ENCODE measurements at regions not wholly inside any gene's neighbourhood (a gene's known extent, or its start where the extent isn't known, plus 50 kb on each side); places are given as distances from the start of the nearest gene placed in this dataset.
"Not testable (repeated sequence)": the region's sequence is repeated elsewhere in the genome, so short reads cannot be mapped to it uniquely, and the experiment has no call there.

DNA sequence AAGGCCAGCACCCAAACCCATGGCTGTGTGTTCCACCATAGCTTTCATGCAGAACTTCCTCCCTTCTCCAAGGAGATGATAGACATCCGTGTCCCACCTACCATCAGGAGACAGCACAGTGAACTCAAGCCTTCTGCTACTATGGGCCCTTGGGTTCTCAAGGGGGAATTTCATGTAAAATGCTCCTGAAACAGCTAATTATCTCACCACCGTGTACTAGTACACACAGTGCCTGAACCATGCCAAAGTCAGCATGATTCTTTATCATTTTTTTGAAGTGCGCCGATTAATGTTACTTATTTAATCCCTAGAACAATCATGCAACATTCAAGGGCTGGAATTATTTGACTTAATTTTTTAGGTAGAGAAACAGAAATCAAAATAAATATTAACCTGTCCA lies 151.7 kb downstream of the FAM72C start:
- not testable (repeated sequence) for H3K4me3 ChIP-seq (ENCODE audit: low read length, poor library complexity, severe bottlenecking); H3K27me3 ChIP-seq (ENCODE audit: insufficient read depth, low read length, poor library complexity, severe bottlenecking); H2AFZ ChIP-seq (ENCODE audit: low read length); H3K4me2 ChIP-seq (ENCODE audit: low read depth, low read length, poor library complexity, severe bottlenecking); H4K20me1 ChIP-seq (ENCODE audit: insufficient read depth, low read length, poor library complexity, severe bottlenecking); H3K9ac ChIP-seq (ENCODE audit: low read depth, low read length, poor library complexity, severe bottlenecking); H3K9me3 ChIP-seq (ENCODE audit: insufficient read depth, low read depth, low read length); H3F3A ChIP-seq (ENCODE audit: low read depth); H3K4me1 ChIP-seq (ENCODE audit: insufficient read depth, low read length, poor library complexity, severe bottlenecking); H3K79me2 ChIP-seq (ENCODE audit: insufficient read depth, low read length); H3K9me2 ChIP-seq (replicated peaks; ENCODE audit: low read depth, low read length); H3K36me3 ChIP-seq (ENCODE audit: insufficient read depth, low read length)

DNA sequence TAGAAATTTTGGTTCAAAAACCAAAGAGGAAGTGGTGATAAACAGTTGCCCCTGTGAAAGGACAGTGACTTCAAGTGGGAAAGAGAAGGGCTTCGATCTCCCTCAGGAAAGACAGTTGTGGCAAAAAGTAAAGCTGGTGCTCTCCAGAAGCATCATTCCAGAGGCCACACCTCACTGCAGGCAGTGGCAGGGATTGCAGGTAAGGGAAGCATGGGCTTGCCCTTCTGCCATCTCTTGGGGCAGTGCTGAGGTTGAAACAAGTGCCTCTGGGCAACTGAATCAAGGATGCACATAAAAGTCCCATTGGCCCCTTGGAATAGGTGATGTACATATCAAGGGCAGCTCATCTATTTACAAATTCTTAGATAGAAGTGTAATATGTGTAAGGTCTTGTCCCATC lies 155.4 kb downstream of the FAM72C start:
- not testable (repeated sequence) for H3K27me3 ChIP-seq (ENCODE audit: insufficient read depth, low read length, poor library complexity, severe bottlenecking); H3K4me2 ChIP-seq (ENCODE audit: low read depth, low read length, poor library complexity, severe bottlenecking); H3F3A ChIP-seq (ENCODE audit: low read depth); H3K9ac ChIP-seq (ENCODE audit: low read depth, low read length, poor library complexity, severe bottlenecking); H3K79me2 ChIP-seq (ENCODE audit: insufficient read depth, low read length); H3K4me1 ChIP-seq (ENCODE audit: insufficient read depth, low read length, poor library complexity, severe bottlenecking); H3K9me3 ChIP-seq (ENCODE audit: insufficient read depth, low read depth, low read length); H4K20me1 ChIP-seq (ENCODE audit: insufficient read depth, low read length, poor library complexity, severe bottlenecking); H2AFZ ChIP-seq (ENCODE audit: low read length); H3K9me2 ChIP-seq (replicated peaks; ENCODE audit: low read depth, low read length); H3K4me3 ChIP-seq (ENCODE audit: low read length, poor library complexity, severe bottlenecking); H3K36me3 ChIP-seq (ENCODE audit: insufficient read depth, low read length)

GRCh38 chr1:143805374-143805773 lies 166.4 kb downstream of the FAM72C start:
- not testable (repeated sequence) for H3K9me2 ChIP-seq (replicated peaks; ENCODE audit: low read depth, low read length); H3K9me3 ChIP-seq (ENCODE audit: insufficient read depth, low read depth, low read length); H3K9ac ChIP-seq (ENCODE audit: low read depth, low read length, poor library complexity, severe bottlenecking); H3K36me3 ChIP-seq (ENCODE audit: insufficient read depth, low read length); H3K4me3 ChIP-seq (ENCODE audit: low read length, poor library complexity, severe bottlenecking); H2AFZ ChIP-seq (ENCODE audit: low read length); H3K79me2 ChIP-seq (ENCODE audit: insufficient read depth, low read length); H3K4me2 ChIP-seq (ENCODE audit: low read depth, low read length, poor library complexity, severe bottlenecking); H3F3A ChIP-seq (ENCODE audit: low read depth); H3K4me1 ChIP-seq (ENCODE audit: insufficient read depth, low read length, poor library complexity, severe bottlenecking); H4K20me1 ChIP-seq (ENCODE audit: insufficient read depth, low read length, poor library complexity, severe bottlenecking); H3K27me3 ChIP-seq (ENCODE audit: insufficient read depth, low read length, poor library complexity, severe bottlenecking)

DNA sequence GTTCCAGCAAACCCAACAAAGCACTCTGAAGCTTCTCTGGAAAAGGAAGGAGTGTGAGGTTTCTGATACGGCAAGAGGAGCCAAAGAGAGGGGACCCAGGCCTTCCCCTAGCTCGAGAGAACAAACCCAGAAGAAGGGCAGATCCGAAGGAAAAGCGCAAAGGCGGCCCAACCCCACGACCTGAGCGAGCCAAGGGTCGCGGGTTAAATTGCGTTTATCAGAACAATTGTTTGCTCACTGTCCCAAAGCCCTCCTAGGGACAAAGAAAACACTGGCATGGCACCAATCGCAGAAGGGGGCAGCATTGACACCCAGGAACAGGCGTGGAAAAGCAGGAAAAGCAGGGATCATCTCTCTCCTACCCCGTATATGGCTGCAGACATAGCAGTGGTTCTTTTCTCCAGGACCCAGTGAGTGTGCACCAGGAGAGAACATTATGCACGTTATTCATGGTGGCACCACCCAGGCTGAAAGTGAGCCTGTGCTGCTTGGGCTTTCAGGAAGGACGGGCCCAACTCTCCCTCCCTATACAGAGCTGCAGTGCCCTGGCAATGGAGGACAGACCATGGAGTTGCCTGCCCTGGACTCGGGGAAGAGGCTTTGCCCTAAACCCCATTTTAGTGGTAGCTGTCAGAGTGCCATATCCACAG lies 167.0 kb downstream of the FAM72C start:
- H3K4me1 ChIP-seq (ENCODE audit: insufficient read depth, low read length, poor library complexity, severe bottlenecking); H3K27me3 ChIP-seq (ENCODE audit: insufficient read depth, low read length, poor library complexity, severe bottlenecking); H3K9me3 ChIP-seq (ENCODE audit: insufficient read depth, low read depth, low read length); H3K79me2 ChIP-seq (ENCODE audit: insufficient read depth, low read length); H3F3A ChIP-seq (ENCODE audit: low read depth); H2AFZ ChIP-seq (ENCODE audit: low read length); H3K4me2 ChIP-seq (ENCODE audit: low read depth, low read length, poor library complexity, severe bottlenecking); H3K36me3 ChIP-seq (ENCODE audit: insufficient read depth, low read length); H3K9me2 ChIP-seq (replicated peaks; ENCODE audit: low read depth, low read length); H3K4me3 ChIP-seq (ENCODE audit: low read length, poor library complexity, severe bottlenecking); H3K9ac ChIP-seq (ENCODE audit: low read depth, low read length, poor library complexity, severe bottlenecking); H4K20me1 ChIP-seq (ENCODE audit: insufficient read depth, low read length, poor library complexity, severe bottlenecking): not testable (repeated sequence)

- not testable (repeated sequence) for H3K4me2 ChIP-seq (ENCODE audit: low read depth, low read length, poor library complexity, severe bottlenecking); H3K9me3 ChIP-seq (ENCODE audit: insufficient read depth, low read depth, low read length); H3K9ac ChIP-seq (ENCODE audit: low read depth, low read length, poor library complexity, severe bottlenecking); H3K27me3 ChIP-seq (ENCODE audit: insufficient read depth, low read length, poor library complexity, severe bottlenecking); H3K4me3 ChIP-seq (ENCODE audit: low read length, poor library complexity, severe bottlenecking); H2AFZ ChIP-seq (ENCODE audit: low read length); H3K79me2 ChIP-seq (ENCODE audit: insufficient read depth, low read length); H3F3A ChIP-seq (ENCODE audit: low read depth); H3K36me3 ChIP-seq (ENCODE audit: insufficient read depth, low read length); H3K9me2 ChIP-seq (replicated peaks; ENCODE audit: low read depth, low read length); H4K20me1 ChIP-seq (ENCODE audit: insufficient read depth, low read length, poor library complexity, severe bottlenecking); H3K4me1 ChIP-seq (ENCODE audit: insufficient read depth, low read length, poor library complexity, severe bottlenecking)
These were observed 167.8 kb downstream of the FAM72C start for GRCh38 chr1:143803927-143804411.

- not testable (repeated sequence) for H3K4me2 ChIP-seq (ENCODE audit: low read depth, low read length, poor library complexity, severe bottlenecking); H3K9me2 ChIP-seq (replicated peaks; ENCODE audit: low read depth, low read length); H3F3A ChIP-seq (ENCODE audit: low read depth); H3K79me2 ChIP-seq (ENCODE audit: insufficient read depth, low read length); H3K9me3 ChIP-seq (ENCODE audit: insufficient read depth, low read depth, low read length); H3K36me3 ChIP-seq (ENCODE audit: insufficient read depth, low read length); H3K4me1 ChIP-seq (ENCODE audit: insufficient read depth, low read length, poor library complexity, severe bottlenecking); H2AFZ ChIP-seq (ENCODE audit: low read length); H3K27me3 ChIP-seq (ENCODE audit: insufficient read depth, low read length, poor library complexity, severe bottlenecking); H3K9ac ChIP-seq (ENCODE audit: low read depth, low read length, poor library complexity, severe bottlenecking); H3K4me3 ChIP-seq (ENCODE audit: low read length, poor library complexity, severe bottlenecking); H4K20me1 ChIP-seq (ENCODE audit: insufficient read depth, low read length, poor library complexity, severe bottlenecking)
These were observed 168.7 kb downstream of the FAM72C start for GRCh38 chr1:143803095-143803494.

DNA sequence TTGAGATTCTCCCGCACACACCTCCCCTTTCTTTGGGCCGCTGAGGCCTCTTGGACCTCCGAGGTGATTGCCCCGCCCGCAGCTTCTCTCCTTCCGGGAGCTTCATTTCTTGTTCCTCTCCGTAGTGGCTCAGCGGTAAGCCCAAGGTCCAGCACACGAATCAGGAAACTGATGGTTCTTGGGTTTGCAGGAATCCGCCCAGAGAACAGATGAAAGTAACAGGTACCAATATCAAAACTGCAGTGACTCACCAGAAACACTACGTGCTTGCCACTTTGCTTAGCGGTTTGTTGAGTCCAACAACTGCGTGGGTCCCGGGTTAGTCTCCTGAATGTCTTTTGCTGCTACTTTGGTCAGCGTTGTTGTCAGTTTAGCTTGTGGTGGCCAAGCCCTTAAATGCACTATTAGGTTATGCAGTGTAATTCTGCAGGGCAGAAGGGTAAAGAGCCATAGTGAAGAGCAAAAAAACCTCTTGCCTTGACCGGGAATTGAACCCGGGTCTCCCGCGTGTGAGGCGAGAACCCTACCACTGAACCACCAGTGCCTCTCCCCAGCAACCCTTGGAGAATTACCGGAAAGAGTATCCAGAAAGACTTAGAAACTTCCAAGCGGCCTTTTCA lies 172.1 kb downstream of the FAM72C start:
- H3K79me2 ChIP-seq (ENCODE audit: insufficient read depth, low read length); H3K9me2 ChIP-seq (replicated peaks; ENCODE audit: low read depth, low read length); H3K4me1 ChIP-seq (ENCODE audit: insufficient read depth, low read length, poor library complexity, severe bottlenecking); H3K27me3 ChIP-seq (ENCODE audit: insufficient read depth, low read length, poor library complexity, severe bottlenecking); H3K36me3 ChIP-seq (ENCODE audit: insufficient read depth, low read length); H3F3A ChIP-seq (ENCODE audit: low read depth); H3K9ac ChIP-seq (ENCODE audit: low read depth, low read length, poor library complexity, severe bottlenecking); H2AFZ ChIP-seq (ENCODE audit: low read length); H4K20me1 ChIP-seq (ENCODE audit: insufficient read depth, low read length, poor library complexity, severe bottlenecking); H3K9me3 ChIP-seq (ENCODE audit: insufficient read depth, low read depth, low read length); H3K4me3 ChIP-seq (ENCODE audit: low read length, poor library complexity, severe bottlenecking); H3K4me2 ChIP-seq (ENCODE audit: low read depth, low read length, poor library complexity, severe bottlenecking): not testable (repeated sequence)

All from Loucy (cell line).